ENCODE measurements at regions not wholly inside any gene's neighbourhood (a gene's known extent, or its start where the extent isn't known, plus 50 kb on each side); places are given as distances from the start of the nearest gene placed in this dataset.

- ATAC-seq (ENCODE audit: low read depth) = no peak
- H3K36me3 ChIP-seq (replicated peaks in 1 of 2; ENCODE audit: control extremely low read depth in 1 of 2, control insufficient read depth in 1 of 2, extremely low read depth in 1 of 2, insufficient read depth in 2 of 2, low read length in 1 of 2) = no peaks in the 10 kb centered on the region
- ChIA-PET POLR2A (no interaction called here), CTCF (interaction anchor here (2.1 kb wide), 1 partner anchor 11 kb away, joined by 5 read pairs; no protein-coding TSS in a partner anchor)
- DNase-seq = no peak
- intact Hi-C loops (cut with micrococcal nuclease) = no loop called here
- H3K27me3 ChIP-seq (replicated peaks in 1 of 4; ENCODE audit: control extremely low read depth in 1 of 4, control insufficient read depth in 3 of 4, insufficient read depth in 4 of 4, low read length in 3 of 4) = no peaks in the 10 kb centered on the region
- H3K4me2 ChIP-seq (replicated peaks; ENCODE audit: low read depth, low read length, poor library complexity, severe bottlenecking) = no peak overlapping the region
- H3K27ac Mint-ChIP-seq = no peak overlapping the region
- H3K9me3 Mint-ChIP-seq (ENCODE audit: insufficient read depth) = no peaks in the 10 kb centered on the region
- H3K79me2 ChIP-seq (ENCODE audit: control insufficient read depth, insufficient read depth, low read length) = no peaks in the 10 kb centered on the region
- no peaks in the 10 kb centered on the region for H3K4me1 ChIP-seq (ENCODE audit: control insufficient read depth in 2 of 2, insufficient read depth in 2 of 2, low read length in 2 of 2)
- no CpG with 5 or more reads among the region's 3 CpGs for WGBS (ENCODE audit: insufficient coverage)
- H3K4me3 ChIP-seq (ENCODE audit: control extremely low read depth in 1 of 5, extremely low read depth in 1 of 5, insufficient read depth in 1 of 5, low read depth in 2 of 5, low read length in 4 of 5) = no peak overlapping the region
- H2AFZ ChIP-seq (ENCODE audit: insufficient read depth, low read depth, low read length, poor library complexity, severe bottlenecking) = no peak overlapping the region
- no peaks in the 10 kb centered on the region for H3K4me1 Mint-ChIP-seq
- no peak overlapping the region for H3K9ac ChIP-seq (ENCODE audit: low read length)
- H3K27ac ChIP-seq (ENCODE audit: low read length in 2 of 2) = no peak overlapping the region
- no peak for TF ChIP-seq EZH2 (IDR thresholded peaks at IDR 0.05; ENCODE audit: borderline replicate concordance, insufficient read depth, low read depth, low read length, poor library complexity, severe bottlenecking)
- no peak for TF ChIP-seq CTCF (IDR thresholded peaks at IDR 0.05)
- H3K27me3 Mint-ChIP-seq = no peaks in the 10 kb centered on the region
- no peaks in the 10 kb centered on the region for H4K20me1 ChIP-seq (ENCODE audit: control insufficient read depth, insufficient read depth, low read length, poor library complexity, severe bottlenecking)
- no peaks in the 10 kb centered on the region for H3K9me3 ChIP-seq (ENCODE audit: control extremely low read depth in 1 of 3, control insufficient read depth in 2 of 3, insufficient read depth in 1 of 3, low read length in 2 of 3)
- no peak overlapping the region for H3K4me3 Mint-ChIP-seq
Measured at GRCh38 chr12:91496337-91496736, 313.7 kb upstream of the DCN start.

- Histone ChIP-seq H3K4me3 (ENCODE audit: control extremely low read depth in 1 of 5, extremely low read depth in 1 of 5, insufficient read depth in 1 of 5, low read depth in 2 of 5, low read length in 4 of 5) (no peak overlapping the region), H3K4me2 (replicated peaks; ENCODE audit: low read depth, low read length, poor library complexity, severe bottlenecking) (no peak overlapping the region), H3K79me2 (ENCODE audit: control insufficient read depth, insufficient read depth, low read length) (no peaks in the 10 kb centered on the region), H2AFZ (ENCODE audit: insufficient read depth, low read depth, low read length, poor library complexity, severe bottlenecking) (no peak overlapping the region), H3K9ac (ENCODE audit: low read length) (no peak overlapping the region), H3K4me1 (ENCODE audit: control insufficient read depth in 2 of 2, insufficient read depth in 2 of 2, low read length in 2 of 2) (no peaks in the 10 kb centered on the region), H3K27me3 (replicated peaks in 1 of 4; ENCODE audit: control extremely low read depth in 1 of 4, control insufficient read depth in 3 of 4, insufficient read depth in 4 of 4, low read length in 3 of 4) (no peaks in the 10 kb centered on the region), H3K27ac (ENCODE audit: low read length in 2 of 2) (no peak overlapping the region), H3K36me3 (replicated peaks in 1 of 2; ENCODE audit: control extremely low read depth in 1 of 2, control insufficient read depth in 1 of 2, extremely low read depth in 1 of 2, insufficient read depth in 2 of 2, low read length in 1 of 2) (no peaks in the 10 kb centered on the region), H3K9me3 (ENCODE audit: control extremely low read depth in 1 of 3, control insufficient read depth in 2 of 3, insufficient read depth in 1 of 3, low read length in 2 of 3) (no peaks in the 10 kb centered on the region), H4K20me1 (ENCODE audit: control insufficient read depth, insufficient read depth, low read length, poor library complexity, severe bottlenecking) (no peaks in the 10 kb centered on the region)
- CTCF ChIA-PET = no interaction called here
- H3K27me3 Mint-ChIP-seq = no peaks in the 10 kb centered on the region
- DNase-seq = no peak
- H3K4me3 Mint-ChIP-seq = no peak overlapping the region
- no peak overlapping the region for H3K27ac Mint-ChIP-seq
- ATAC-seq (ENCODE audit: low read depth) = no peak
- POLR2A ChIA-PET = no interaction called here
- H3K9me3 Mint-ChIP-seq (ENCODE audit: insufficient read depth) = no peaks in the 10 kb centered on the region
- intact Hi-C loops (cut with micrococcal nuclease) = no loop called here
- TF ChIP-seq CTCF (IDR thresholded peaks at IDR 0.05) (no peak), EZH2 (IDR thresholded peaks at IDR 0.05; ENCODE audit: borderline replicate concordance, insufficient read depth, low read depth, low read length, poor library complexity, severe bottlenecking) (no peak)
- H3K4me1 Mint-ChIP-seq = no peaks in the 10 kb centered on the region
Measured at GRCh38 chr12:91493308-91493707, 310.7 kb upstream of the DCN start.
